Colon (tissue), 2 donors: ENCODE measurements at regions not wholly inside any gene's neighbourhood (a gene's known extent, or its start where the extent isn't known, plus 50 kb on each side); places are given as distances from the start of the nearest gene placed in this dataset.

Experiments used
- FAIRE-seq: peaks from 2 replicates; lab custom pipeline; 2012; peaks lifted over from hg19 to GRCh38; lab: Jason Lieb, UNC
- donor health status: control.
- donor health status: control.

DNA sequence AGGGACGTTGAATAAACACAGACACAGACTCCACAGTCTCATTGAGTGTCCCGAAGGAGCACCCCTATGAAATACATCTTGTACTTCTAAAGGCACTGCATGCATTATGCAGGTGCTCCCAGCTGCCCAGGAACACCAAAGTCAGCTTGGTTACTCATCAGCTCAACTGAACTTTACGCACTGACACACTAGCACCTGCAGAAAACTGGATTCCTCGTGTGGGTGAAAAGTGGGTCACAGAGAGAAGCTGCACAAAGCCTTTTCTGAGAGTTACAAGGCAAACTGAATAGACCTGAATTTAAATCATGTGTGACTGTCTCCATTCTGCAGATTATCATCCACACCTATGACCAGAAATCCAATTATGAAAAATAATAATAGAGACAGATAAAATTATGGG lies 527.5 kb upstream of the NBEA start:
- no peak for FAIRE-seq

DNA sequence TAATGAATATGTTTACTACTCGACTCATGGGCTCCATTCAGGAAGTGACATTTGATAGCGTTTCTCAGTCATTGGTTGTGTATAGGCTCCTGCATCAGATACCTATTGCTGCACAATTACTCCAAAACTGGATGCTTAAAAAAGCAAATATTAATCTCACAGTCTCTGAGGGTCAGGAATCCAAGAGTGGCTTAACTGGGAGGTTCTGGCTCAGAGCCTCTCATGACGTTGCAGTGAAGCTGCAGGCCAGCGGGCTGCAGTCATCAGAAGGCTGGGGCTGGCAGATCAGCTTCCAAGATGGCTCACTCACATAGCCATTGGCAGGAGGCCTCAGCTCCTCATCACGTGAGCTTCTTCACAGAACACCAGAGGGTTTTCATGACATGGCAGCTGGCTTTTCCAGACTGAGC lies 525.1 kb upstream of the NBEA start:
- FAIRE-seq = no peak

DNA sequence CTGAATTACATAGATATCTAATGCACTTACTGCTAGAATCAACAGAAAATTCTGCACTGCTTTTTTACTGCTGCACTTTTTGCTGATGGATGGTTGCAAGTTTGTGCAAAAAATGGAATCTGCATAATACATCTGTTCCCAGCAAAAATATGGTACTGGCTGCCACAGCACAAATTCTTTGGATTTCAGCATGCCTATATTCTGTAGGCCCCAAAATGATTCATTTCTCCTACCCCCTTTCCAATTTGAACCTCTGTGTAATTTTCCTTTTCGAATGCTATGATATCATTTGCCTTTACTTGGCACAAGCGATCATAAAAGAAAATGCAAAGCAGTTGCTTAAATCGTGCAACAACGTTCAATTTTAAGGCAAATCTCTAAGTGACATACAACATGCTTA lies 524.2 kb upstream of the NBEA start:
- FAIRE-seq = no peak

DNA sequence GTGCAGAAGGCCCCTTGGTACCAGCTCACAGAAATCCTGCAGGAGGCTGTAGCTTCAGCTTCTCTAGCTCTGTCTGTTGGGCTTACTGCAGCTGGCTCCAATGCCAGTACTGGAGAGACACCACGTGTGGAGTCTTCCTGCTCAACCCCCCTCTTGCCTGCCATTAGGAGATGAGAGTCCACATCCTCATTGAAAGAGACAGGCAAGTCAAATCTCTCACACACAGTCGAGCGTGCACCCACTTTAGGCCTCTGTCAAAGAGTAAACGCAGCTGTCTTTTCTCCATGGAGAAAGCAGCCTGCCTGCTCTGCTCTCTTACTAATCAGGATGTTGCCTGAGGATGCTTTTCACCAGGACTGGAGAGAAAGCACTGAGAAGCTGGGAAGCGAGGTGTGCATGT lies 523.0 kb upstream of the NBEA start:
- no peak for FAIRE-seq

DNA sequence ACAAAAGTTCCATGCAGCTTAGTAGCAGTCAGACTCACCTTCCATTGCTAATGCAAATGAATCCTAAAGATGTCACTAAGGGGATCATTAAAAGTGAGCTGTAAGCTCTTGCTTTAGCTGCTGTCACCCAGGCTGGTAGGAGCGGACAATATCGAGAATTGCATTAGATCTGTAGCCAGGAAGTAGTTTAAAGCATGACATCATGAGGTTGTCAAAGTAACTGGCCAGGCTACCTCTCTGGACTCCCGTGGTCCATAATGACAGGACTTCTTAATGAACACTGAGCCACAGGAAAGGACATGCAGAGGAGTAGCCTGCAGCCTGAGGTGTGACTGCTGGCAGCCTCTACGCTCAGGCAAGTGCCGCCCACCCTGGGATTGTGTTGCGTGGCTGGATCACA lies 522.3 kb upstream of the NBEA start:
- FAIRE-seq = no peak

DNA sequence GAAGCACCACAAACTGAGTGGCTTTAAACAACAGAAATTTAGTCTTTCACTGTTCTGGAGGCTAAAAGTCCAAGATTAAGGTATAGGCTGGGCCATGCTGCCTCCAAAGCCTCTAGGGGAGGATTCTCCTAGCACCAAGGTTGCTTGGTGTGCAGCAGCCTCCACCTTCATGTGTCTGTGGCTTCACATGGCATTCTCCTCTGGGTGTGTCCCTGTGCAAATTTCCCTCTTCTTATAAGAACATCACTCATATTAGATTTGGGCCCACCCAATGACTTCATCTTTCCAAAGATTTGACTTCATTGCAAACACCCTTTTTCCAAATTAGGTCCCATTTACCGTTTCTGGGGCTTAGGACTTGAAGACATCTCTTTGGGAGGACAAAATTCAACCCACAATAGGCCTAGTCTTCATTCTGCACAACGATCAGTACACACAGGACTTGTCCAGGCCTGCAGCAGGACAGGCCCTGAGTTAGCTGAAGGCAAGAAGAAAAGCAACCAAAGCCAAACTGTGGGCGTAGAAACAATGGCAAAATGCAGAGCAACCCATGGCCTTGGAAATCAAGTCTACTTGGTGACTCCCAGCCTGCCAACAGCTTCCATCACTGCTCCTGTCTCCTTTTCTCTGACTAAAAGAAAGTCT lies 521.2 kb upstream of the NBEA start:
- FAIRE-seq = no peak

- no peak for FAIRE-seq
These were observed 520.7 kb upstream of the NBEA start for GRCh38 chr13:34421347-34421719.

- FAIRE-seq = no peak
These were observed 520.1 kb upstream of the NBEA start for GRCh38 chr13:34421858-34422475.

GRCh38 chr13:34422956-34423355 lies 519.1 kb upstream of the NBEA start:
- no peak for FAIRE-seq

- no peak for FAIRE-seq
These were observed 516.6 kb upstream of the NBEA start for GRCh38 chr13:34425327-34425949.

DNA sequence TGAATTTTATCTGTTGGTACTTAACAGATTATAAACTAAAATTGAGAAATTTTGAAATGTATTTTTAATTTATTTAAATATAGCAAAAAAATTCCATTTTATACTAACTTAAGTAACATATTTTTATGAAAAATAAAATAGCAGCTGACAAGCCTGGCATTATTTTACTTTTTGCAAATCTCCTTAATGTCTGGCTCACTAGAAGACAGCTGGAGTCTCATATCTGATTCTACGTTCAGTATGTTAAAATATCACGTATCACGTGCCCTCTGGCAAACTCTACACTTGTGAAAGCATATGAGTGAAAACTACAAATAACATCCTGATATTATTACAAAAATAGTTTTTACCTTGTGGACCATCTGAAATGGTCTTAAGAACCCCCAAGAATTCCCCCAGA lies 513.2 kb upstream of the NBEA start:
- FAIRE-seq = peak; percentile 10

DNA sequence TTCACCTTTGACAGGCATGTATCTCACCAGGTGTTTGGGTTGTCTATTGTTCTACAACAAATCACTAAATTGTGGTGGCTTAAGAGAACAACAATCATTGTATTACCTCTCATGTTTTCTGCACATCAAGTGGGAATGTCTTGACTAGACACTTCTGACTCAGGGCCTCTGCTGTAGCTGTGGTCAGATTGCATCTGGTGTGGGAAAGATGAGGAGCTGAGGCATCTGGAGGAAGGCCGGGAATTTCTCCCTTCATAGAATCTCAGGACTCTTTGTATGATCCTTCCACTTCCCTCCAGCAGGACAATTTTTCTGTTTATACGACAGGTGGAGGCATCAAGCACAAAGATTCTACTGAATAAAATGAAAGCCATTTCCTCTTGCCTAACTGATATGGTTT lies 511.8 kb upstream of the NBEA start:
- no peak for FAIRE-seq

- FAIRE-seq = no peak
These were observed 510.1 kb upstream of the NBEA start for GRCh38 chr13:34431827-34432581.

DNA sequence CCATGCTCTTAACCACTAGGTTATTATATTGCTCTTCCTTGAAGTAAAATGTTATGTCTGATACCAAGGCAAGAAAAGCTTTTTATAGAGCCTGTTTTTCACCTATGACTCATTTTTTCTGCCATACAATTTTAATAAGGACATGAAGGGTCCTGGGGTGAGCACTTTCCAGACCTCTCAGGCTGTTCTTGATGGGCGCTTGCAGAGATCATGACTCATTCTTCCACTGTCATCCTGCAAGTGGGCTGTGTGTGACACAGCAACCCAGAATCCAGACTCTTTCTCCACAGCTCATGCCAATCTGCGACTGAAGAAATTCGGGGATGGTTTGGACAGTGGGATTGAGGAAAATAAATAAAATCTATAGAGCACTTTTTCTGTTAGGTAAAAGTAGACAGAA lies 506.7 kb upstream of the NBEA start:
- FAIRE-seq = no peak

- FAIRE-seq = no peak
These were observed 504.2 kb upstream of the NBEA start for GRCh38 chr13:34437873-34438272.

- FAIRE-seq = no peak
These were observed 489.2 kb upstream of the NBEA start for GRCh38 chr13:34452831-34453230.

DNA sequence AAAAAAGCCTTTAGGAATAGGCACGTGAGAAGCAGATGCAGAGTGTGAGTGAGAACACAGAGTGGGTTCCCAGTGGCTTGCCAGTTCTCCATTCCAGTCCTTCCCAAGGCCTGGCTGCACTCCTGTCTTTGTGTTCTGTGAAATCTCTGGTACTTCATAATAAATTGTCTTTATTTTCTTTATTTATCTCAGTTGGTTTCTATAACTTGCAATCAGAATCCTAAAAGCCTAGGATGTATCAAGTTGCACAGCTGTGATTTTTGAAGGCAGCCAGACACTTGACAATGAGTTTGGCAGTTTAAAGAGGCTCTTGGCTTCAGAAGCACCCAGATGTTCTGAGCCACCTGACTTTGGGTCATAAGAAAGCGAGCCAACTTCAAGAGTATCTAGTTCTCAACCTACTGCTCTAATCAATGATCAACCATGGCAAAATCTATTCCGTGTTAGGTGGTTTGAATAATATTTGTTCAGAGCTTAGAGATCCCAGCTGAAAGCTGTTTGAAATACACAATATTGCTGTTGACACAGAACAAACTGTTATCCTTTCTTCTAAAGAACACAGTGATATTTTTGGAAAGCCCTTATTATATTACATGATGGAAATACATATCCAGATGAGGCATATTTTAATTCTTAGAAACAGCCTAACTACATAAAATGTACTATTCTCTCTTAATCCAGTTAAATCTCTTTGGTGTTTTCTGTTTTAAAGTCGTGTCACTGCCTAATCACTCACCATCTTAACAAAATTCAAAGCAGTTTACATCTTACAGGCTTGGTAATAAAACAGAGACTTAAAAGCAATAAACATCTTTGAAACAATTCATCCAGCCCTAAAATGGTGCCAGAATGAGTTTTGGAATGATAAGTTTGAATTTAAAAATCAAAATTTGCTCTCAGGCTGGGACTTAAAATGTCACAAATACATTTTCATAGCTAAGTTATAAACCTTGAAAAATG lies 483.0 kb upstream of the NBEA start:
- FAIRE-seq = no peak

DNA sequence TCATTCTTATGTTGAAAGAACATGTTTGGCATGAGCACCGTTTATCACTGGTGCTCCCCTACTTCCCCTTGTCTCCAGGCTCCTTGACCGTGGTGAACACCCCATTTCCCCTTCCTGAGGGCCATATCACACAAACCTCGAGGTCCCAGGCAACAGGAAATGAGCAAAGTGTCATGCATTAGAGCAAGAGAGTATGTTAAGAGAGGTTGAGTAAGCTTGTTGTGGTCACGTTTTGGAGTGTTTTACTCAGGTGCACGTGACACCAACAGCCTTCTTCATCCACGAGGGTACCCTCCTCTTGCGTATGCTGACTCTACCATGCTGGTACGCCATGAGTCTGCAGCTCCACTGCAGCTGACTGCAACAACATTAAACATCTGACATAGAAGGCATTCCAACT lies 482.2 kb upstream of the NBEA start:
- FAIRE-seq = no peak

DNA sequence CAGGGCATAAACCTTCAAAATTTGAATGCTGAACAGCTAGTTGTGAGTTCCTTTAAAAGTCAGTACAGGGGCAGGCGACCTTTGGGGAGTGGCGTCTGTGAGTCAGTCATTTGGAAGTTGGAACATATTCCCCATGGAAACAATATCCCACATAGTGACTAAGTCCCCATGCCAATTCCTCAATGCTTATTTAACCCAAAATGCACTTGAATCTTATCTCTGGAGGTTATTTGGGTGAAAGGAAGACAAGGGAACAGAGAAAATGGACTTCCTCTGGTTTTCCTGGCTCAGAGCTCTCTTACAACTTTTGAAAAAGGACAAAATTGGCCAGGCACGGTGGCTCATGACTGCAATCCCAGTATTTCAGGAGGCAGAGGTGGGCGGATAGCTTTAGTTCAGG lies 479.2 kb upstream of the NBEA start:
- no peak for FAIRE-seq

GRCh38 chr13:34464011-34464410 lies 478.1 kb upstream of the NBEA start:
- FAIRE-seq = no peak

DNA sequence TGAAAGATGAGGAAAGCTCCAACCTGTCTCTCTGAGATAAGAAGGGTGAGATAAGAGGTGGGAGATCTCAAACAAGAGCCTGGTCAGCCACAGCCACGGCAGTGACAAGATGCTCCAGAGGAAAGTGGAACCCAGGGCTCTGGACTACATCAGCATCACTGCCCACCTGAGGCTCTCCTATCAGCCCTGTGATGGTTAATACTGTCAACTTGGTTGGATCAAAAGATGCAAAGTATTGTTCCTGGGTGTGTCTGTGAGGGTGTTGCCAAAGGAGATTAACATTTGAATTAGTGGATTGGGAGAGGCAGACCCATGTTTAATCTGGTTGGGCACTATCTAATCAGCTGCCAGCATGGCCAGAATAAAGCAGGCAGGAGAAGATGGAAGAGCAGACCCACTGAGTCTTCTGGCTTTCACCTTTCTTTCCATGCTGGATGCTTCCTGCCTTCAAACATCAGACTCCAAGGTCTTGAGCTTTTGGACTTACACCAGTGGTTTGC lies 476.6 kb upstream of the NBEA start:
- FAIRE-seq = no peak

- no peak for FAIRE-seq
These were observed 475.8 kb upstream of the NBEA start for GRCh38 chr13:34466301-34466700.
